HG03442 (cell line): ENCODE measurements at regions not wholly inside any gene's neighbourhood (a gene's known extent, or its start where the extent isn't known, plus 50 kb on each side); places are given as distances from the start of the nearest gene placed in this dataset.
"Not testable (repeated sequence)": the region's sequence is repeated elsewhere in the genome, so short reads cannot be mapped to it uniquely, and the experiment has no call there.

Source experiments
- ATAC-seq: cut with Tn5 transposase; IDR thresholded peaks from one replicate; pipeline ENCODE4 v1.9.1; 2021; ENCODE audit warnings: mild to moderate bottlenecking, moderate library complexity; ENCODE audit not compliant: unreplicated experiment

DNA sequence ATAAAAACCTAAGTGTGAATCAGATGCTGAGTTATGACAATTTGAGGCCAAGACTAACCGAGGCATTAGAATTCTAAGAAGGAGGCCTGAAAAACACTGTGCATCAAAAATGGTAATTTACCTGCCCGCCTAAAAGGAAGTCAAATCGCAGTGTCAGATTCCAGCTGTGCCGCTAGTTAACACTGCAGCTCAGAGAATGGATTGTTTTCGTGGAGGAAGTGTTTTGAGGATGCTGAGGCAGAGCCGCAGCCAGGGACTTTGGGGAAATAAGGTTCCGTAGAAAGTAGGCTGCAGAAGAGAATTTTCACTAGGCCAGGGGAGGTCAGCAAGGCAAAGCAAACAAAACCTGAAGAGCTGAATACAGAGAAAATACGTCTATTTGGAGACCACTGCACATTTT is 226.4 kb upstream of the ISL1 start:
- ATAC-seq: no peak

DNA sequence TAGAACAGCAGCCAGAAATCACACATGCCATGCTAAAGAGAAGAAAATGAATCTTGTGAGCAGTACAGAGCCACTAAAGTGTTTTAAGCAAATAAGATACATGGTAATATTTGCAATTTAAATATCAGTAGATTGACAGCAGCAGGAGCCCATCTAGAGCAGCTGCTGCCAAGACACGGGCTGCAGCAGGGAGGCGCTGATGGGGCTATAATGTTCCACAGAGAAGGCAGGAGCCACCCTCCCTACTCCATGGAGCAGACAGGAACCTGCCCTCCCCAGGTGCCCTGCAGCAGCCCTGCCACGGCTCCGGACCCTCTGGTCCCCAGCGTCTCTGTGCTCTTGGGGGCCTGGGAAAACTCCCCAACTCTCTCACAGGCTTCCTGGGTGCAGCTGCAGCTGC is 224.1 kb upstream of the ISL1 start:
- ATAC-seq: no peak

DNA sequence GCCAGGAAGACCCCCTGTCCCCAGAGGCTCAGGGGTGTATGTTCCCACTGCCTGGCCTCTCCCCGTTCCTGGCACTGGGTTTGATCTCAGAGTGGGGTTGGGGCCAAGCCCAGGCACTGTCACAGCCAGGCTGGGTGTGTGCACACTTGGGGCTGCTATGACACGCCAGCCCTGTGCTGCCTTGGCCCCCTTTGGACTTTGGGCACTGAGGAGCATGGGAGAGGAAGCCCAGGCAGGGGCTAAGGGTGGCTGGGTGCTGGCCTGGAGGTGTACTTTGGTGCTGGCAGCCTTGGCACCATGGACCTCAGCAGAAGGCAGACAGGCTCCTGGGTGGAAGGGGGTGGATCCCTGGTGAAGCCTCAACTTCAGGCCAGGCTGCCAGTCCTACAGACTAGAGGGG is 223.6 kb upstream of the ISL1 start:
- no peak for ATAC-seq

DNA sequence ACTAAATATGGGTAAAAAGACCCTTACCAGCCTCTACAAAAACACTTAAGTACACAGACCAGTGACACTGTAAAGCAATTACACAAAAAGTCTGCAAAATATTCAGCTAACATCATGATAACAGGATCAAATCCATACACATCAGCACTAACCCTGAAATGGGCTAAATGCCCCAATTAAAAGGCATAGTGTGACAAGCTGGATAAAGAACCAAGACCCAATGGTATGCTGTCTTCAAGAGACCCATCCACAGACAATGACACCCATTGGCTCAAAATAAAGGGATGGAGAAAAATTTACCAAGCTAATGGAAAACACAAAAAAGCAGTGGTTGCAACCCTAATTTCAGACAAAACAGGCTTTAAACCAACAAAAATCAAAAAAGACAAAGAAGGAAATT is 221.0 kb upstream of the ISL1 start:
- no peak for ATAC-seq

DNA sequence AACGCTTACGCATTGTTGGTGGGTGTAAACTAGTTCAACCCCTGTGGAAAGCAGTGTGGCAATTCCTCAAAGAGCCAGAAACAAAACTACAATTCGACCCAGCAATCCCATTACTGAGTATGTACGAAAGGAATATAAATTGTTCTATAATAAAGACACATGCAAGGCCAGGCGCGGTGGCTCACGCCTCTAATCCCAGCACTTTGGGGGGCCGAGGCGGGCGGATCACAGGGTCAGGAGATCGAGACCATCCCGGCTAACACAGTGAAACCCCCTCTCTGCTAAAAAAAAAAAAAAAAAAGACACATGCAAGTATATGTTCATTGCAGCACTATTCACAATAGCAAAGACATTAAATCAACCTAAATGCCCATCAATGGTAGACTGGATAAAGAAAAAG is 217.6 kb upstream of the ISL1 start:
- not testable (repeated sequence) for ATAC-seq

DNA sequence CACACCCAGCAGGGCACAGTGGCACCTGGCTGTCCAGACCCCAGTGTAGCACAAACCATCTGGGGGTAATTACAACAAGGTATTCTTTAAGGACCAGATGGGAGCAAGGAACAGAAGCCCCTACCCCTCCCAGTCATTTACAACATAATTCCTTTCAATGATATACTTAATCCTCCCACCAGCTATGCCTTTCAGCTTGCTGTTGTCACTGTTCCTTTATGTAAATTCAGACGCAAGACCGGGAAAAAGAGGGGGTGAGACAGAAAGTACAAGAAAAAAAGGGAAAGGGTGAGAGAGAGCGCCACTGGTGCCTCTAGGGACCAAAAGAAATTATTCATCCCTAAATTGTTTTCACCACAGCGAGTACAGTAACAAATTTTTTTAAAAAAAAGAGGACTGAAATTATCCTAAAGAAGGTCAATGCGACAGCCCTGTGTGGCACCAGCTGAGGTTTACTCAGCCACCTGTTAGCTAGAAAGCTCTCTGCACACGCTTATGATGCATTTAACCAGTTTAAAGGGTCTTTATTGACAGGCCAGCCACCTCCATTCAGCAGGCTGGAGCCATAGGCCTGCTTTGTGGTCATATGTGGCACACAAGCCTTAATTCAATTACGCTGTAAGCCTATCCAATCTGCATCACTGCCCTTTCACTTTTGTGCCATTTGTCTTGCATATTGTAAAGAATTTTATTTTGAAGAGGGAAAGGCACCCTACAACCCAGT is 210.2 kb upstream of the ISL1 start:
- ATAC-seq: no peak

DNA sequence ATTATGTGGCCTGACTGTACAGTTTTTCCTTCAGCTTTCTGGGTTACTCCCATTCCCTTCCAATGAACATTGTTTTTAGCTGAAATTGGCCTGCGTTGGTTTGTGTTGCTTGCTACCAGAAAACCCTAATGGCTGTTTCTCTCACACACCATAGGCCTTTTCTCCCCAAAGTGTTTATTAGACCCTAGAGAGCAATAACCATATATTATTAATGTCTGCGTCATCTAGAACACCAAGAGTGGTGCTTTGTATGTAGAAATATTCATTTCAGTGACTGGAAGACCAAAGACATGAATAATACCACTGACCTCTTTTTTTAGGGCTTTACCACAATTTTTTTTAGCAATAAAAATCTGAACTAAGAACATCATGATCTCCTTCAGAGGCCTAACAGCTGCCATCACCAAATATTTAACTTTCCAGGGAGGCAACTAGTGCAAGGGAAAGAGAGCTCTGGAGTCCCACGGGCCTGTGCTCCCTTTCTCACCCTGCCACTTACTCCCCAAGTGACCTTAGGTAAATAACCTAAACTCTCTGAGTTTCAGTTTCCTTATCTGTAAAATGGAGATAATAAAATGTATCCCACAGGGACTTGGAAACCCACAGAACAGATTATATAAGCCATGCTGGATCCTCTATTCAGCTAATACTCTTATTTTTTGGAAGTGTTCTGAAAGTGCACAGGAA is 201.9 kb upstream of the ISL1 start:
- no peak for ATAC-seq

DNA sequence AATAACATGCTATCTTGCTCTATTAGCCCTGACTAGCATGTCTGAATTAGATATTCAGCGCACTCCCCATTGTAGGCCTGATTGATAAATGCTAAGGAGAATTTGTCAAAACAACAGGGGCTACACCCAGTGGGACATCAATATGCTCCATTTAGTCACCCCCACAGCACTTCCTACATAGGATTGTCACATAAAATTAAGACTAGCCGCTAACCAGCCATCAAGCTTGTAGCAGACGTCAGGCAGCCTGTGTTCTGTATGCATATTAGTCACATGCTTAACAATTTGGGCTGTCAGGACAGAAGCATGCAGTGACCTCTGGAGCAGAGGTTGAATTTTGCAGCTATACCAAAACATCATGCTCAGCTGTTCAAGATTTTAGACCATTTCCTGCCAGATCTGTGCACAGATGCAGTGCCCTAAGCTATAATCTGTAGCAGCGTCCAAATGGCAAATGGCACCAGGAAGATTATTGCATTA is 197.4 kb upstream of the ISL1 start:
- ATAC-seq: no peak

DNA sequence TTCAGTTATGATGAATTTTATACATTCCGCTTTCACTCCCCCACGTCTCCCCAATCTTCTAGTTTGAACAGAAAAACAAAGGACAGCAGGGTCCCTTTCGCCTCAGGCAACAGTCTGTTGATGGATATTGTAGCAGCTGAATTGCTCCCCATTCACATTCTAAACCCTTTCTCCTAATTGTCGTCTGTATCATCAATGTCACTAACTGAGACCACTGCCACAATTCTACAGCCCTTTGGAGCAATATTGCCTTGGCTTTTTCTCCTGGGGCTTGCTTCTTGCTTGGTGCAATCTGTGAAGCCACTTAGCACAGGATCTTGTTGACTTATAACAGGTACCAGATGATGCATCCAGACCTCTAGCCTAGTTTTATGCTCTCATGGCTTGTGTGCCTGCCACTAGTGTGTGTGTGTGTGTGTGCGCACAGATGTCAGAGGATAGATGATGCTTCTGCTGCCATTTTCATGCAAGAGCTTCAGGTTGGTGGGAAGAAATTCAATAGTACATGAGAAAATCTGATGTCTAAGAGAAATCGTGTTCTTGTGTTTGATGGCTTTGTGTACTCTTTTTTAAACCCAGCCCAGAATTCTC is 195.2 kb upstream of the ISL1 start:
- no peak for ATAC-seq

DNA sequence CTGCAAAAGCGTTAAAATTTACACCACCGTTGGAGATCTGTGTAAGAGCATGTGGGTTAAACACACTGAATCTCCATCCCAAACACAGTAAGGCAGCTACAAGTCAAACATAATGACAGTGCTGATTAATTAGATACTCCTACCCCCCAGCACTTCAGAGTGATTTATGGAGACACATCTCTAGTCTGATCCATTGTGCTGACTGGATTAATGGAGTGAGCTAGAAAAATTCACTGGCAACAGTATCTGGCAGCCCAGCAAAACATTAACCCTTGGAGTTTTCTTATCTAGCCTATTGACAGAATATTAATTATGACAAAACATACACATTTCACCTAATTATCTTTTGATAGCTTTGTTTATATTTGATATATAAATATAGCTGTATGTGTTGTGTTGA is 188.6 kb upstream of the ISL1 start:
- no peak for ATAC-seq

DNA sequence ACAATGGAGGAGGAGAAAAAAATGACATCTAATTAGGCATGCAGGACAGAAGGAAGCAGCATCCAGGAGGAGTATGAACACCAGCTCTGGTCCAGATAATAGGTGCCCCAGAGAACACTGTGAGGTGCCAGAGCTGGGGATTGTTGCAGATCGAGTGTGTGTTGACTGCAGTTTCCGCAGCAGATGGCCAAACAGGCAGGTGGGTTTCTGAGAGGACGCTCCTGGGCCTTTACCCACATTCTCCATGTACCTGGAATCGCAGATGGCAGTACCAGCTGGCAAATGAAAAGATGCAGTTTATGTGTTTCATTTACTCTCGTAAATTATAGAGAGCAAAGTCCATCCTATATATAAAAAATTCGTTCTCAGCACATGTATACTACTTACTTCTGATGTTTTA is 182.2 kb upstream of the ISL1 start:
- ATAC-seq: no peak

DNA sequence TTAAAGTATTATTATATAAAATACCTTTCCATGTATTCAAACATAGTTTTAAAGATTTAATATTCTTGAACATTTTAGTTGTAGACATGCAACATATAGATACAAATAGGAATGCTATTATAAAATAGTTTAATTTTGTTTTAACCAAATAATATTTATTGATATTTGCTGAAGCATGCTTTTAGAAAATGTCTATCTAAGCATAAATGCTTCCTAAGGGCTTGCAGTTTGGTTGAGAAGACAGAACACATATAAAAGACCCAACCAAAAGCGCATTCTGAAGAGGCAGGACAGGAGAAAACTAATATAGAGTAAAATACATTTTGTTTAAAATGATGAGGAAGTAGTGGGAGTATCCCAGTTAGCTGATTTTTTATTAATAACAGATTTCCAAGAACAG is 181.5 kb upstream of the ISL1 start:
- ATAC-seq: no peak

DNA sequence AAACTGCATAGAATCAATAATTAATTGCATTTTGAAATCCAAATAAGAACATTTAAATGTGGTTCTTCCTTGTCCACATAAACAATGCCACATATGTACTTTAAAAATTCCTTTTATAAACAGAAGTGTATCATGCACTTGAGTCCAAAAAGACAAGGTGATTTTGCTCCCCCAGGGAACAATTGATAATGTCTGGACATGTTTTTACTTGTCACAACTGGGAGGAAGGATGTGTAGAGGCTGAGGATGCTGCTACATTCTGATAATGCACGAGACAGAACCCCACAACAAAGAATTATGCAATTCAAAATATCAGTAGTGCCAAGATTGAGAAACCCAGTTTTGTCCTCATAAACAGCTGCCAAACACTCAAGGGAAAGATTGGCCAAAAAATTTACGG is 181.1 kb upstream of the ISL1 start:
- no peak for ATAC-seq

DNA sequence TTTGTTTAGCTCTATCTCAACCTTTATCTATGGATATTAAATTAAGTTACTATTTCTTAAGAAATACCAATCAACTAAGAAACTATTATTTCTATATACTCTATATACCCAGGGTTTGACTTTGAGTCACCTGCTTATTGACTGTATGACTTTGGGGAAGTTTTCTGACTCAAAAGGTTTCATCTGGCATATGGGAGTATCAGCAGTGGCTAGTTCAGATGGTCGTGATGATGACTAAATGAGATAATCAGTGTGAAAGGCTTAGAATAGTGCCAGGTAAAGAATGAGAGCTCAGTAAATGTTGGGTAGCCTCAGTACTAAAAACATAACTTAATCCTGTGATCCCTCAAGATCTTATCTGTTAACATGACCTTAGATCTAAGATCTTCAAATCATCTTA is 179.7 kb upstream of the ISL1 start:
- ATAC-seq: peak; percentile 82

DNA sequence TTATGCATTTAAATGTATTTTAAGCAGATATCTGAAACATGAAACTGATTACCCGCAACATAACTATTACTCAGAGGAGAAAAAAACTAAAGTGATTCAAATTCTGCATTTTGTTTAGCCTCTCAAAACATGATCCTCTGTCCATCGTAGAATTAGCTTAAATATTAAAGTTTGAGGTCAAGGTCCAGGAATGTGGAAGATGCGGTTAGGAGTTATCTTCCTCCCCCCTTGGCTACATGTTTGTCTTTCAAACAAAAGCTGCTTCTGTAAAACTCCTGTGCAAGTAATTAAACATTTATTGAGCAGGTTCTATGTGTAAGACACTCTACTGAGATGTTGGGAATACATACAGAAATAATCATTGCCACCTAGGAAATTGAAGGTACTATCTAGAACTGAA is 175.0 kb upstream of the ISL1 start:
- no peak for ATAC-seq

DNA sequence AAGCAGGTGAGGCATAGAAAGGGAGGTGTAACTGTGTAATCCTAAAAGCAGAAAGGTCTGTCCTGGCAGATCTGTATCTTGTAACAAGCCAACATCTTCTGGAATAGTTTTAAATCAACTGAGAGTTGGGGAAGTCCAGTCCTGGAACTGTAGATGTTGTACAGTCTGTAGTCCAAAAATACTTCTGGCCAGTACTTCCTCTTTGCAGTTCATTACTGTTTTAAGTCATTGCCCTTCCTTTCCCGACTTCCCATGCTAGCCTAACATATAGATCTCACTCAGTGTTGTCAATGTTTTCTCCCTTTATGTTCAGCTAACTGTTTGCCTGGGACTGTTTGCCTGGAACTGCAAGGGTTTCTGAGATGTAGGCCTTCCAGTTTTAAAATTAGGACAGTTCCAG is 168.5 kb upstream of the ISL1 start:
- ATAC-seq: no peak

DNA sequence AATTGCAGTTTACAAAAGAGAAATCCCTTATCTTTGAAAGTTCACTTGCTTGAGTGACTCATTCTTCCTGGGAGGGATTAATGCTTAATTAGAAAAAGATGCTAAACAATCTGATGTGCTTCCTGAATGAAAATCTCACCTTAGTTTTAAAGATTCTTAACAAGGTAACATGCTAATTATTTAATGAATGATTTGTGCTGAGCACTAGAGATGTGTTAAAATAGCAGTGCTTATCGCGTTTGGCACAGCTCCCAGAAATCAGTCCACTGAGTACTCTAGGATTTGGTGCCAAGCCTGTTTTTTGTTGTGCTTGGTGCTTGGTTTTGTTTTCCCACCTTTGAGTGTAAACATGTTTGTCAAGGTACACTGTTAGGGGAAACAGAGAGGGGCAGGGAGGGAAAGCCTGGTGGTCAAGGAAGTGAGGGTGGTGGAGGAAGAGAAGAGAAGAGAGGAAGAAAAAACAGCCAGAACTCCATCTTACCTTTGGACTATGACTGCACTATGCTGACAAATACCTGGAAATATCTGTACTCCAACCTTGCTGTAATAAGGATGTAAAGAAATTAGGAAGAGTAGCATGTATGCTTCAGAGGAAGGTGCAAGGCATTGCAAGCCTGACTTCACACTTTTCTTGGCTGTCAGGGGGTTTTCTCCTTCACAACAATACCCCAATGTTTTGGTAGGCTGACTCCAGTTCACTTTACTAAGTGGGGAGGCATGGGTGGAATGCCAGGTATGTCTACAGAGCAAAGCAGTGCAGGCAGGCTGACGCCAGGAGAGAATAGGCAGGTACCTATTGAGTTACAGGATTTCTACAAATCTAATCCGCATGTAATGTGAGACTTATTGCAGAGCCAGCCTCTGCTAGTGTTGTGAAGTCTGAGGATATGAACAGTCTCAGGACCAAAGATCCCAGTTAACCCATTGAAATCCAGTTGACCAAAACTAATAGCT is 157.2 kb upstream of the ISL1 start:
- no peak for ATAC-seq

DNA sequence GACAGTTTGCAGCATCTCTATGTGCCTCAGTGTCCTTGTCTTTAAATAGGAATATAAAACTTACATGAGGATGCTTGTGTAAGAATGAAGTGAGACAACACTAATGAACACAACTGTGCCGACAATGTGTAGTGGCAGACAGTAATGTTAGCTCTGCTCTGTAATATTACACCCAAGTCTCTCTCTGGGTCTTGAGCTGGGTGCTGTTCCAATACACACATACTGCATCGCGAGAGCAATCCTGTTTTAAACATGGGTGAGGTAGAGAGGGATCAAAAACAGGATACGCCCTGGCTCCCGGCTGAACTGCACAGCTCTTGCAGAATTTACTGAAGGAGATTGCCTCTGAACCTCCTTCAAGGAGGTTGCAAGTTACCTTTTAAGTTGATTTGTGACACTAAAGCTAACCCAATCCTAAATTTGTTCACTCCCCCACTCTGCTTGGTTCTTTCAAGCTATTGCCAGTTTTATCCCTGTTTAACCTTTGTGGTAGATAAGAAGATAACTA is 155.2 kb upstream of the ISL1 start:
- ATAC-seq: no peak

DNA sequence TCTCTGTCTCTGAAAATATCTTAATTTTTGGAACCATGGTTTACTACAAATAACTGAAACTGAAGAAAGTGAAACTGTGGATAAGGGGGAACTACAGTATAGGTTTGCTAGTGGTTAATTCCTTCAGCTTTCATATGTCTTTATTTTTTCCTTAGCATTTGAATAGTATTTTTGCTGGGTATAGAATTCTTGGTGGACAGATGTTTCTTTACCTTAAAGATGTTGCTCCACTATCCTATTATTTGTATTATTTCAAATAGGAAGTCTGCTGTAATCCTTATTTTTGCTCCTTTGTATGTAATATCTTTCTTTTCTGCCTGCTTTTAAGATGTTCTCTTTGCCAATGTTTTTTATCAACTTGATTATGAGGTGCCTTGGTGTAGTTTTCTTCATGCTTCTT is 152.9 kb upstream of the ISL1 start:
- ATAC-seq: no peak

DNA sequence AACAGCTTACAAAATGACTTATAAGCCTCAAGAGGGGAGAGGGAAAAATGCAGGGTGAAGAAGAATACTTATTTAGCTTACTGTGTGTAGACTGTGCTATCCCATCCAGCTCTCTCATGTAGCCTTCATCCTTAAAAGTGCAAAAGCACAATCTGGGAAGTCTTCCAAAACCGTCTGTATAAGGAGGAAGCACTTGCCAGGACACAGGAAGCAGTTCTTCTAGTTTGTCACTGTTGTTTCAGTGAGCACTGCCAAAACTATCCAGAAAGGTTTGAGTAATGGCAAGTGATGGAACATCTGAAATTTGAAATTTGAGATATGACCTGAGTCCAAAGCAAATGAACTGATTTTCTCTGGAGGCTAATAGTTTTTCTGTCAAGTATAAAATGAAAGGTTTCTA is 140.8 kb upstream of the ISL1 start:
- ATAC-seq: no peak

DNA sequence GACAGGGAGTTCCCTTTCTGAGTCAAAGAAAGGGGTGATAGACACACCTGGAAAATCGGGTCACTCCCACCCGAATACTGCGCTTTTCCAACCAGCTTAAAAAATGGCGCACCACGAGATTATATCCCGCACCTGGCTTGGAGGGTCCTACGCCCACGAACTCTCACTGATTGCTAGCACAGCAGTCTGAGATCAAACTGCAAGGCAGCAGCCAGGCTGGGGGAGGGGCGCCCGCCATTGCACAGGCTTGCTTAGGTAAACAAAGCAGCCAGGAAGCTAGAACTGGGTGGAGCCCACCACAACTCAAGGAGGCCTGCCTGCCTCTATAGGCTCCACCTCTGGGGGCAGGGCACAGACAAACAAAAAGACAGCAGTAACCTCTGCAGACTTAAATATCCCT is 132.3 kb upstream of the ISL1 start:
- not testable (repeated sequence) for ATAC-seq
